ENCODE measurements at regions not wholly inside any gene's neighbourhood (a gene's known extent, or its start where the extent isn't known, plus 50 kb on each side); places are given as distances from the start of the nearest gene placed in this dataset.

DNA sequence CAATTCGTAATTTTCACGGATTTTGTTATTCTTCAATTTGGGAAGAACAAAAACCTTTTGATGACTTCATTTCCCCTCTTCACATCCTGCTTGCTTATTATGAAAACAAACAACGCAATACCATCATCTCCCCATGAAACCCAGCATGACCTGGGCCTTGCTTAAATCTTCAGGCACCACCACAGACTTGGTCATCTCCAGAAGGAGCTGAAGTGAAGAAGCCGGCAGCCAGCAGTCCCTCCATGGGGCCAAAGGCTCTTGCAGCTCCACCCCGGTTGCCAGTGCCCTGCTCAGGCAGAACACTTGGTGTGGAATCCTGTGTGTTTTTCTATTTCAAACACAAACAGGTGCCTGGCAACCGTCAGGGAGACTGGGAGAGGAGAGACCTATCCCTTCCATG is 982.9 kb upstream of the TMEM132C start:
- TF ChIP-seq, protein P1, sequence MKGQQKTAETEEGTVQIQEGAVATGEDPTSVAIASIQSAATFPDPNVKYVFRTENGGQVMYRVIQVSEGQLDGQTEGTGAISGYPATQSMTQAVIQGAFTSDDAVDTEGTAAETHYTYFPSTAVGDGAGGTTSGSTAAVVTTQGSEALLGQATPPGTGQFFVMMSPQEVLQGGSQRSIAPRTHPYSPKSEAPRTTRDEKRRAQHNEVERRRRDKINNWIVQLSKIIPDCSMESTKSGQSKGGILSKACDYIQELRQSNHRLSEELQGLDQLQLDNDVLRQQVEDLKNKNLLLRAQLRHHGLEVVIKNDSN (IDR thresholded peaks at IDR 0.05) = no peak
- TF ChIP-seq NFIC (IDR thresholded peaks at IDR 0.05) = no peak
- no peak for TF ChIP-seq ZBTB7A (IDR thresholded peaks at IDR 0.05; ENCODE audit: low read depth)
- no peak for TF ChIP-seq EP300 (IDR thresholded peaks at IDR 0.05; ENCODE audit: borderline replicate concordance)
- no peak for TF ChIP-seq TCF12 (IDR thresholded peaks at IDR 0.05; ENCODE audit: low read depth)
- no peak for TF ChIP-seq TEAD4 (IDR thresholded peaks at IDR 0.05)
- TF ChIP-seq, protein P2, sequence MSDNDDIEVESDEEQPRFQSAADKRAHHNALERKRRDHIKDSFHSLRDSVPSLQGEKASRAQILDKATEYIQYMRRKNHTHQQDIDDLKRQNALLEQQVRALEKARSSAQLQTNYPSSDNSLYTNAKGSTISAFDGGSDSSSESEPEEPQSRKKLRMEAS (IDR thresholded peaks at IDR 0.05) = no peak
- TF ChIP-seq CREB1 (IDR thresholded peaks at IDR 0.05; ENCODE audit: low read depth) = no peak
- TF ChIP-seq REST (IDR thresholded peaks at IDR 0.05; ENCODE audit: low read depth) = no peak
- no peak for TF ChIP-seq FOXM1 (IDR thresholded peaks at IDR 0.05; ENCODE audit: borderline replicate concordance, low read depth)
- TF ChIP-seq TAF1 (IDR thresholded peaks at IDR 0.05; ENCODE audit: low read depth) = no peak
- TF ChIP-seq RAD21 (IDR thresholded peaks at IDR 0.05; ENCODE audit: low read depth) = no peak
- no peak for TF ChIP-seq YY1 (IDR thresholded peaks at IDR 0.05; ENCODE audit: low read depth)
- TF ChIP-seq CEBPB (IDR thresholded peaks at IDR 0.05) = no peak
- no peak for TF ChIP-seq EGR1 (IDR thresholded peaks at IDR 0.05)

DNA sequence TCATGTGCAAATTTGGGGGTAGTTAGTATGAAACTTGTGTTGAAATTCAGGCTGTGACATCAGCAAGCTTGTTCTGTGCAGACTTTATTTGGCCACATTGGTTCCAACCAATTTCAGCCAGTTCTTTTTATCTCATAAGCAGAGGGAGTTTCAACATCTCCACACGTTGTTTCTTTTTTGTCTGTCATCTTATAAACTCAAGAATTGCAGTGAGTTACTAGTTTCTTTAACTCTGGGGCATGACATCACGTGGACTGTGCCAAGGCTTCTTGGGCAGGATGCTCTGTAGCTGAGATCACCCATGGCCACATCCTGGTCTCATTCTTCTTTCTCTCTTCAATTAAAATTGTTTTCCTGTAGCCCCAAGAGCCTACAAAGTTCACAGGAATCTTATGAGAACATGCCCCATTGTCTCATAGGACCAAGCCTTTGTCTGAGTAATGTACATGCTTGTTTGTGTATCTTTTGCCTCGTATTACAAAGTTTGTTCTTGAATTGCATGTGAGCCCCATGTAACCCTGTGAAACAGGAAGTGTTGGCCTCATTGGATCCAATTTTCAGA is 982.0 kb upstream of the TMEM132C start:
- TF ChIP-seq ZBTB7A (IDR thresholded peaks at IDR 0.05; ENCODE audit: low read depth) (no peak), EGR1 (IDR thresholded peaks at IDR 0.05) (no peak), NFIC (IDR thresholded peaks at IDR 0.05) (no peak)
- TF ChIP-seq, protein P1 (IDR thresholded peaks at IDR 0.05) = no peak

- TF ChIP-seq TAF1 (IDR thresholded peaks at IDR 0.05; ENCODE audit: low read depth) = no peak
- no peak for TF ChIP-seq YY1 (IDR thresholded peaks at IDR 0.05; ENCODE audit: low read depth)
- no peak for TF ChIP-seq RAD21 (IDR thresholded peaks at IDR 0.05; ENCODE audit: low read depth)
- TF ChIP-seq, protein P2 (IDR thresholded peaks at IDR 0.05) = no peak
- TF ChIP-seq EGR1 (IDR thresholded peaks at IDR 0.05) = no peak
- TF ChIP-seq NFIC (IDR thresholded peaks at IDR 0.05) = no peak
- no peak for TF ChIP-seq FOXM1 (IDR thresholded peaks at IDR 0.05; ENCODE audit: borderline replicate concordance, low read depth)
- TF ChIP-seq CREB1 (IDR thresholded peaks at IDR 0.05; ENCODE audit: low read depth) = no peak
- TF ChIP-seq, protein P1 (IDR thresholded peaks at IDR 0.05) = no peak
- TF ChIP-seq TCF12 (IDR thresholded peaks at IDR 0.05; ENCODE audit: low read depth) = no peak
Measured at GRCh38 chr12:127286281-127286680, 980.7 kb upstream of the TMEM132C start.

- TF ChIP-seq TAF1 (IDR thresholded peaks at IDR 0.05; ENCODE audit: low read depth) (no peak), CEBPB (IDR thresholded peaks at IDR 0.05) (no peak), NFIC (IDR thresholded peaks at IDR 0.05) (no peak), EP300 (IDR thresholded peaks at IDR 0.05; ENCODE audit: borderline replicate concordance) (no peak), REST (IDR thresholded peaks at IDR 0.05; ENCODE audit: low read depth) (no peak), EGR1 (IDR thresholded peaks at IDR 0.05) (no peak), YY1 (IDR thresholded peaks at IDR 0.05; ENCODE audit: low read depth) (no peak), TEAD4 (IDR thresholded peaks at IDR 0.05) (no peak), FOXM1 (IDR thresholded peaks at IDR 0.05; ENCODE audit: borderline replicate concordance, low read depth) (no peak)
- TF ChIP-seq, protein P1 (IDR thresholded peaks at IDR 0.05) = no peak
Measured at GRCh38 chr12:127287256-127287655, 979.7 kb upstream of the TMEM132C start.

DNA sequence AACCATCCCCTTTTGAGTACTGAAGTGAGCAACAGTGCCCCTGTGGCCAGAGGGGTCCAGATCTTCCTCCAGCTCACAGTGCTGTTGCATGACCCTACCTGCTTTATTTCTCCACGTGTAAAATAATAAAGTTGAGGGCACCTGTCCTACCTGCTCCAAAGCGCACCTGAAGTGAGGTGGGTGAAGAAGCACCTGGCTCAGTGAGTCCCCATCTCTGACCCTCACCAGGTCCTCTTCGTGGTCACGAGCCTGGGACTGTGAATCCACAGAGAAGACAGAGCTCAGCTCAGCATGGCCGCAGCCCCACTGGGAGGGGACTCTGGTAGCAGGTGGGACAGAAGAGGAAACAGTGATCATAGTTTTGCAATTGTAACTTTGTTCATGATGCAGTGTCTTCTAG is 976.7 kb upstream of the TMEM132C start:
- no peak for TF ChIP-seq TEAD4 (IDR thresholded peaks at IDR 0.05)

DNA sequence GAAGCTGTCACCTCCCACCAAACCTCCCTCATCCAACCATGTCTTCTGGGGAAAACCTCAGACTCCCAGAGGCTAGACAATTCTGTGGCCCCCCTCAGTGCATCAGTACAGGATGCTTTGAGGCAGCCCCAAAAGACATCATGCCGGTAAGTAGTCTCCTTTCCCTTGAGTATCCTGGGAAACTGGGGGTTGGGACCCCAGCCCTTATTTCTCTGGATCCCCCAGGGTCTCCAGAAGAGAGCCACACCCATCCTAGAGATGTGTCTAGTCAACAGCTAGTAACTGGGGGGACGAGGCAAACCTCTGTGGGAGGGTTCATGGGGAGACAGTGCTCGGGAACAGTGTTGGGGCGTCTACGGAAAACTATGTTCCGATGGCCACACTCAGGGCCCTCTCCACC is 974.2 kb upstream of the TMEM132C start:
- no peak for TF ChIP-seq NFIC (IDR thresholded peaks at IDR 0.05)
- TF ChIP-seq CREB1 (IDR thresholded peaks at IDR 0.05; ENCODE audit: low read depth) = no peak
- TF ChIP-seq YY1 (IDR thresholded peaks at IDR 0.05; ENCODE audit: low read depth) = no peak
- no peak for TF ChIP-seq EGR1 (IDR thresholded peaks at IDR 0.05)
- no peak for TF ChIP-seq REST (IDR thresholded peaks at IDR 0.05; ENCODE audit: low read depth)
